ENCODE measurements at regions not wholly inside any gene's neighbourhood (a gene's known extent, or its start where the extent isn't known, plus 50 kb on each side); places are given as distances from the start of the nearest gene placed in this dataset.

DNA sequence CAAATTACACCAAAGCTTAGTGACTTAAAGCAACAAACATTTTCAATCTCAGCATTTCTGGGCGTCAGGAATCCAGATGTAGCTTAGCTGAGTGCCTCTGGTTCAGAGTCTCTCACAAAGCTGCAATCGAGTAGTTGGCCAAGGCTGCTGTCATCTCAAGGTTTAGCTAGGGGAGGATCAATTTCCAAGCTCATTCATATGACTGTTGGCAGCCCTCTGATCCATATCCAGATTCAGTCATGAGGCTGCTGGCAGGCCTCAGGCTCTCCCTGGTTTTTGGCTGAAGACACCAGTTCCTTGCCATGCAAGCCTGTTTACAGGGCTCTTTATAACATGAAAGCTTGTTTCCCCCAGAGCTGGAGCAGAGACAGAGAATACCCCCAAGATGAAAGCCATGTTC, 419.5 kb upstream of the TLE4 start:
- Histone ChIP-seq H3K4me3 (no peak overlapping the region), H3K27ac (no peak overlapping the region)
- no peak for TF ChIP-seq CTCF (IDR thresholded peaks at IDR 0.05)
- DNase-seq (ENCODE audit: low spot score): no peak

- no peak for TF ChIP-seq CTCF (IDR thresholded peaks at IDR 0.05)
- Histone ChIP-seq H3K27ac (no peak overlapping the region), H3K4me3 (no peak overlapping the region)
- DNase-seq (ENCODE audit: low spot score): no peak
Measured at GRCh38 chr9:79154806-79155205, 417.0 kb upstream of the TLE4 start.

GRCh38 chr9:79155308-79155707, 416.5 kb upstream of the TLE4 start:
- H3K27ac ChIP-seq: no peak overlapping the region
- TF ChIP-seq CTCF (IDR thresholded peaks at IDR 0.05): no peak
- H3K4me3 ChIP-seq: no peak overlapping the region
- DNase-seq (ENCODE audit: low spot score): no peak

DNA sequence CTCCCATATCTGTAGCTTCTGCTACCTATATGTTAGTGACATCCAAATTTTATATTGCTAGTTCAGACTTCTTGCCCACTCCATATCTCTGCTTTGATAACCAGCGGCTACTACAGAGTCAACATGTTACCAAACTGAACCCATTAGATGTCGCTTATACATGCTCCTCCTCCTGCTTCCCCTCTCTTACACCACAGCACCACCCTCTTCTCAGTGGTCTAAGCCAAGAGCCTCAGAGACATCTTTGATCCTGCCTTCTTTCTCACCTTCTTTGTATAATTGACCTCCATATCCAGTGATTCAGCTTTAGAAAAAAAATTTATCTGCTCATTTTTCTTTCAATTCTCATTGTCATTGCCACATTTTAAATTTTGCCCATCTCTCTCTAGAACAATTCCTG, 408.2 kb upstream of the TLE4 start:
- TF ChIP-seq CTCF (IDR thresholded peaks at IDR 0.05): no peak
- Histone ChIP-seq H3K27ac (no peak overlapping the region), H3K4me3 (no peak overlapping the region)
- no peak for DNase-seq (ENCODE audit: low spot score)

DNA sequence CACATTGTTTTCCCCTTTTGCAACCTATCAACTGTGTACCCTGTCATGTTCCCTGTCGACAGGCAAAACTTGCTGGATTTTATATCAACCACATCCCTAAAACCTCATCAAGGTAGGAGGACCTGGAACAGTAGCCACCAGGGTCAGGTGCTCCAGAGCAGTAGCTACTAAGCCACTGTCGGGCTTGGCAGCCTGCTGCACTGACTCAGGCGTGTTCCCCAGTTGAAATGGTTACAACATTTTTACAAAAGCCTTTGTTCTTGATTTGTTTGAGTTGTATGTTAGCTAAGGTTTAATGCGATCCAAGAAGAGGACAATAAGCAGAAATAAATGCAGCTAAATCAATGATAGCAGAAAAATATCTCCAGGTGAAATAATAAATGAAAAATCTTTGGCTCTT, 407.4 kb upstream of the TLE4 start:
- Histone ChIP-seq H3K27ac (no peak overlapping the region), H3K4me3 (no peak overlapping the region)
- DNase-seq (ENCODE audit: low spot score): no peak
- no peak for TF ChIP-seq CTCF (IDR thresholded peaks at IDR 0.05)

- Histone ChIP-seq H3K27ac (no peak overlapping the region), H3K4me3 (no peak overlapping the region)
- DNase-seq (ENCODE audit: low spot score): no peak
- TF ChIP-seq CTCF (IDR thresholded peaks at IDR 0.05): no peak
Measured at GRCh38 chr9:79165020-79165780, 406.6 kb upstream of the TLE4 start.

GRCh38 chr9:79166005-79166404, 405.8 kb upstream of the TLE4 start:
- no peak overlapping the region for H3K27ac ChIP-seq
- no peak for DNase-seq (ENCODE audit: low spot score)
- H3K4me3 ChIP-seq: no peak overlapping the region
- TF ChIP-seq CTCF (IDR thresholded peaks at IDR 0.05): no peak

Measured in coronary artery (tissue), 2 donors.